Testis (tissue), 2 donors: ENCODE measurements at regions not wholly inside any gene's neighbourhood (a gene's known extent, or its start where the extent isn't known, plus 50 kb on each side); places are given as distances from the start of the nearest gene placed in this dataset.

ENCODE experiments used
- DNase-seq: peaks from one replicate; pipeline ENCODE4 v3.0.0-alpha.2; 2019
- H3K27ac ChIP-seq, 2 donors: fragments of 200-600 bp; sonication (generic); one replicate each; pipeline ENCODE4 v1.5.1; 2019
- H3K27me3 ChIP-seq: fragments of 200-600 bp; sonication (generic); one replicate; pipeline ENCODE4 v1.5.1; 2019
- H3K36me3 ChIP-seq: fragments of 200-600 bp; sonication (generic); one replicate; pipeline ENCODE4 v1.5.1; 2017; ENCODE audit warnings: low read depth; ENCODE audit errors: missing control alignments
- H3K4me1 ChIP-seq: fragments of 200-600 bp; sonication (generic); one replicate; pipeline ENCODE4 v1.5.1; 2019
- H3K4me3 ChIP-seq, 2 donors: fragments of 200-600 bp; sonication (generic); one replicate each; pipeline ENCODE4 v1.5.1; 2017 to 2019
- H3K9me3 ChIP-seq: fragments of 200-600 bp; sonication (generic); one replicate; pipeline ENCODE4 v1.5.1; 2017
- POLR2A ChIP-seq: fragments of 450-650 bp; IDR thresholded peaks from one replicate; pipeline ENCODE4 v1.6.1; 2017; ENCODE audit warnings: antibody characterized with exemption, mild to moderate bottlenecking, moderate library complexity
- WGBS, 2 donors: methylation state at CpG; one replicate each; pipeline ENCODE4 v1.1.5; 2018; 5-methylcytosine and 5-hydroxymethylcytosine counted together
- intact Hi-C: fragments of 100-400 bp; cut with DNase I; formaldehyde crosslinking; loops from one replicate; pipeline ENCODE4 v1.15.1; 2023; ENCODE audit warnings: low total_unique reads
- TF ChIP-seq, protein P1 (sequence below), 3 experiments: fragments of 450-650 bp in 2 of 3; fragments of 200-600 bp in 1 of 3; sonication (generic) in 1 of 3; IDR thresholded peaks; one replicate each; pipeline ENCODE4 v1.5.1; 2016 to 2019; ENCODE audit warnings: antibody characterized with exemption in 3 of 3, mild to moderate bottlenecking in 2 of 3, moderate library complexity in 1 of 3

DNA sequence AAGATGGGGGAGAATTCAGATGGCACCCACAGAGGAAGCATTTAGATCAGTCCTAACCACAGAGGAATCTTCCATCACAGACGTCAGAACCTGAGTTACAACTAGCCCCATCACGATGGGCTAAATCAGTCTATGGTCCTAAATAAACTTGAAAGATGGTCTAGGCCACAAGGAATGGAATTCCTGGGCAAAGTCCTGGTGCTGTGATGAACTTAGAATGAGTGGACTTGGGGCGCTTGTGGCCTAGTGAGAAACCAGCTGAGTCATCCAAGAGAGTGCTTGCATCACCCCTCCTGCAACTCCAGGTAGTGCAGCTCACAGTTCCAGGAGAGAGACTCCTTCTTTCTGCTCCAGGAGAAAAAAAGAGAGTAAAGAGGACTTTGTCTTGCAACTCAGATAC is 722.9 kb upstream of the RGMB start:
- Histone ChIP-seq H3K9me3 (no peaks in the 10 kb centered on the region), H3K4me1 (no peaks in the 10 kb centered on the region), H3K4me3 (no peak overlapping the region), H3K27ac (no peak overlapping the region), H3K36me3 (no peaks in the 10 kb centered on the region), H3K27me3 (no peaks in the 10 kb centered on the region)
- WGBS, 2 donors, result 78 to 92% methylated on average over 3 of the region's 3 CpGs
- DNase-seq, result no peak
- TF ChIP-seq, protein P1, sequence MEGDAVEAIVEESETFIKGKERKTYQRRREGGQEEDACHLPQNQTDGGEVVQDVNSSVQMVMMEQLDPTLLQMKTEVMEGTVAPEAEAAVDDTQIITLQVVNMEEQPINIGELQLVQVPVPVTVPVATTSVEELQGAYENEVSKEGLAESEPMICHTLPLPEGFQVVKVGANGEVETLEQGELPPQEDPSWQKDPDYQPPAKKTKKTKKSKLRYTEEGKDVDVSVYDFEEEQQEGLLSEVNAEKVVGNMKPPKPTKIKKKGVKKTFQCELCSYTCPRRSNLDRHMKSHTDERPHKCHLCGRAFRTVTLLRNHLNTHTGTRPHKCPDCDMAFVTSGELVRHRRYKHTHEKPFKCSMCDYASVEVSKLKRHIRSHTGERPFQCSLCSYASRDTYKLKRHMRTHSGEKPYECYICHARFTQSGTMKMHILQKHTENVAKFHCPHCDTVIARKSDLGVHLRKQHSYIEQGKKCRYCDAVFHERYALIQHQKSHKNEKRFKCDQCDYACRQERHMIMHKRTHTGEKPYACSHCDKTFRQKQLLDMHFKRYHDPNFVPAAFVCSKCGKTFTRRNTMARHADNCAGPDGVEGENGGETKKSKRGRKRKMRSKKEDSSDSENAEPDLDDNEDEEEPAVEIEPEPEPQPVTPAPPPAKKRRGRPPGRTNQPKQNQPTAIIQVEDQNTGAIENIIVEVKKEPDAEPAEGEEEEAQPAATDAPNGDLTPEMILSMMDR (IDR thresholded peaks at IDR 0.05), result no peak
- TF ChIP-seq POLR2A, result no peak
- intact Hi-C loops, result no loop called here

DNA sequence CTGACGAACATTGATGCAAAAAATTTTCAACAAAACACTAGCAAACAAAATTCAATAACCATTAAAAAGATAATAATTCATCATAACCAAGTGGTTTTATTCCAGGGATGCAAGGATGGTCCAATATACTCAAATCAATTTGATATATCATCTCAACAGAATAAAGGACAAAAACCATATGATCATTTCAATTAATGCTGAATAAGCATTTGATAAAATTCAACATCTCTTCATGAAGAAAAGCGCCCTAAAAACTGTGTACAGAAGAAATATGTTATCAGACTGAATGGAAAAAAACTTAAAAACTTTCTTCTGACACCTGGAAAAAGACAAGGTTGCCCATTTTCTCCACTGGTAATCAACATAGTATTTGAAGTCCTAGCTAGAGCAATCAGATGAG is 720.3 kb upstream of the RGMB start:
- no peak overlapping the region for H3K27ac ChIP-seq
- intact Hi-C loops, result no loop called here
- H3K27me3 ChIP-seq, result no peaks in the 10 kb centered on the region
- H3K4me3 ChIP-seq, result no peak overlapping the region
- H3K9me3 ChIP-seq, result no peaks in the 10 kb centered on the region
- TF ChIP-seq, protein P1 (IDR thresholded peaks at IDR 0.05), result no peak
- no peak for TF ChIP-seq POLR2A
- no peak for DNase-seq
- WGBS, 2 donors, result 87 to 90% methylated on average over 2 of the region's 2 CpGs
- no peaks in the 10 kb centered on the region for H3K4me1 ChIP-seq
- H3K36me3 ChIP-seq, result no peaks in the 10 kb centered on the region

DNA sequence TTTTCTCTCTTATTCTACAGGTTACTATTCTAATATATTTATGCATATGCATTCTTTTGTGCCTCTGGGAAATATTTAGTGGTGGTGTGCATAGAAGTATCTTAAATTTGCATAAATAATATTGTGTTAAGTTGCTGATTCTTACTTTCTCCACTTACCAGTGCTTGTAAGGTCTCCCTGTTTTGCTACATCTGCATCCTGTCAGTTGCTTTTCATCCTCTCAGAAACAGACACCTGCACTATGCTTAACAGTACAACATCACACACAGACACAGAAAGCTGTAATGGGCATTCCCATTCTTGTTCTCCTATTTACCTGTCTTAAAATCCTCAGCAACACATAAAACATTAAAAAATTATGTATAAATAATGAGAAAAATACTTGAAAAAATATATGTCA is 713.3 kb upstream of the RGMB start:
- intact Hi-C loops, result no loop called here
- H3K4me3 ChIP-seq, result no peak overlapping the region
- no peak for DNase-seq
- no peaks in the 10 kb centered on the region for H3K36me3 ChIP-seq
- H3K4me1 ChIP-seq, result no peaks in the 10 kb centered on the region
- H3K27ac ChIP-seq, result no peak overlapping the region
- TF ChIP-seq POLR2A, result no peak
- TF ChIP-seq, protein P1 (IDR thresholded peaks at IDR 0.05), result no peak
- H3K9me3 ChIP-seq, result no peaks in the 10 kb centered on the region
- H3K27me3 ChIP-seq, result no peaks in the 10 kb centered on the region

DNA sequence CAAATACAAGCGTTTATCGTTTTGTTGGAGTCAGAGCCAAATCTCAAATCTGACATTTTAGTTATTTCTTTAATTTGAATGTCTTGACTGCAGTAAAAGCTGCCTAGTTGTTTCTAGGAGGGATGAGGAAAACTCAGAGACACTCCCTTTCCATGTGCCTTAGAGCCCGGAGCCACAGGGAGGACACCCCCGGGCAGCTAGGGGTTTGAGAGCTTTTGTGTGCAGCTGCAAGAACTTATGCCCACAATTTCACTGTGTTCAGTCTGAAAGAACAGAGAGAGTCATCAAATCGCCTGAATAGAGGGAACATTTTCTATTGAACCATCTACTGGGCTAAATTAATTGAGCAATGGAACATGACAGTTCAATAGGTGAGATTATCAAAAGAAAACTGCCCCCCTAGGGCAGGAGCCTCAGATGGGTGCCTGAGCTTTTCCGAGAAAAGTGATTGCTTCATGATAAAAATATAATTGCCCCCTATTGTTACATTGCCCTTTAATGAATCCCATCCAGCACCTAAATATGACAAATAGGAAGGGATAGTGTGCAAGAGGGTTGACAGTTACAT is 709.3 kb upstream of the RGMB start:
- Histone ChIP-seq H3K27ac (no peak overlapping the region), H3K4me1 (no peaks in the 10 kb centered on the region), H3K36me3 (no peaks in the 10 kb centered on the region), H3K9me3 (no peaks in the 10 kb centered on the region), H3K4me3 (no peak overlapping the region), H3K27me3 (no peaks in the 10 kb centered on the region)
- no peak for DNase-seq
- intact Hi-C loops, result no loop called here
- TF ChIP-seq, protein P1 (IDR thresholded peaks at IDR 0.05), result no peak
- no peak for TF ChIP-seq POLR2A
- 79 to 83% methylated on average over 6 of the region's 6 CpGs for WGBS, 2 donors

DNA sequence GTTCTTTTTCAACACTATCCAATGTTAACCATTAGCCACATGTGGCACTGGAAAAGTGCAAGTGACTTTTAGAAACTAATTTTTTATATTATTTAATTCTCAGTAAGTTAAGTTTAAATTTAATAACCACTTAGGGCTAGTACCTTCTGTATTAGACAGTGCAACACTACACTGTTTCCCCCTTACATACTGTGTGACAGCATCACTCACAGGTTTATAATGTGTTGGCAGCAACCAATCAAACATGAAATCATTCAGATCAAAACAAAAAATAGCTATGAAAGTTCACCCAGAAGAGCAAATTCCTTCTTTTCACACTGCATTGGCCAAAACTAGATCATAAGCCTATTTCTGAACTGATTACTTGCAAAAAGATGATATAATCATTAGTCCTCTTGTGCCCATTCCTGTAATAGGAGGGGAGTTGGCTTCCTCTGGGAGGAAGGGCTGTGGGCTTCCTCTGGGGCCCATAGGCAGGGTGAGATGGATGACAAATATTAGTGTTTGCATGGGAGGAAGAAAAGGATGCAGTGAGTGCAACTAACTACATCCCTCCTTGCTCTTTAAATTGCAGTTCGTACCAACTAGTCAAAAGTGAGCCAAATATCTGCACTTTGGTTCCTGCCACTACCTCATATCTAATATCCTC is 708.1 kb upstream of the RGMB start:
- intact Hi-C loops, result no loop called here
- TF ChIP-seq, protein P1 (IDR thresholded peaks at IDR 0.05), result no peak
- TF ChIP-seq POLR2A, result no peak
- Histone ChIP-seq H3K4me1 (no peaks in the 10 kb centered on the region), H3K4me3 (no peak overlapping the region), H3K36me3 (no peaks in the 10 kb centered on the region), H3K27ac (no peak overlapping the region), H3K9me3 (no peaks in the 10 kb centered on the region), H3K27me3 (no peaks in the 10 kb centered on the region)
- WGBS, 2 donors, result 53 to 76% methylated on average over 1 of the region's 1 CpG
- no peak for DNase-seq
